GM08714 (cell line): ENCODE measurements at regions not wholly inside any gene's neighbourhood (a gene's known extent, or its start where the extent isn't known, plus 50 kb on each side); places are given as distances from the start of the nearest gene placed in this dataset.

ENCODE experiments used
- H3K4me3 ChIP-seq: fragments of 200-500 bp; sonication (Bioruptor generic); 2 replicates; pipeline ENCODE4 v1.5.1; 2014; ENCODE audit warnings: mild to moderate bottlenecking, low read length, inconsistent platforms
- ZNF274 ChIP-seq: IDR thresholded peaks from 2 replicates; pipeline ENCODE4 v1.6.1; 2012; ENCODE audit warnings: mild to moderate bottlenecking, low read depth, low read length

- no peak for TF ChIP-seq ZNF274
- H3K4me3 ChIP-seq, result no peak overlapping the region
Observed at GRCh38 chr3:151935446-151935845, 62.0 kb downstream of the SUCNR1 start.

DNA sequence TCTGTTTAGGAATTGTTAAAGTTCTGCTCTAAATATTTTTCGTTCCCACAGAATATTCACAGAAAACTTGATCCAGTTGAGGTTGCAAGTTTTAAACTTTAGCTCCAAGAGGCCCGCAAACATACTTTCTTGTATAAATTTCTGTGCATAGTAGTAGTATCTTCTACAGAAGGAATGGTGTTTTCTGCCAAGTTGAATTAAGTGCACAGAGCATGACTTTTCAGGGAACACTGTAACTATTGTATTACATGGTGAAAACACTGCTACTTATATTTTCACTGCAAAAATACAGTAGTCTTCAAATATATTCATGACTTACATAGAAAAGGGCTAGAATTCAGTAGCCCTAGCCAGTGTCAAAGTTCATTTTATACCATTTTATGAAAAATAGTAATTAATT, 67.0 kb downstream of the SUCNR1 start:
- TF ChIP-seq ZNF274, result no peak
- no peak overlapping the region for H3K4me3 ChIP-seq

DNA sequence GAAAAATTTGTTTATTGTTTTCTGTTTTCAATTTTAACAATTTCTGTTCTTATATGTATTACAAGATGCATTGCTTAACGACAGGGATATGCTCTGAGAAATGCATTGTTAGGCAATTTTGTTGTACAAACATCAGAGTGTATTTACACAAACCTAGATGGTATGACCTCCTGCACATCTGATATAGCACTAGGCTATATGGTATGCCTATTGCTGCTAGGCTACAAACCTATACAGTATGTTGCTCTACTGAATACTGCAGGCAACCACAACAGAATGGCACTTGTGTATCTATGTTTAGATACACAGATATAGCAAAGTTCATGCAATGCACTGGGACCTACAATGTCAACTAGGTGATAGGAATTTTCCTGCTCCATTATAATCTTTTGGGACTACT, 70.1 kb downstream of the SUCNR1 start:
- TF ChIP-seq ZNF274, result no peak
- no peak overlapping the region for H3K4me3 ChIP-seq

DNA sequence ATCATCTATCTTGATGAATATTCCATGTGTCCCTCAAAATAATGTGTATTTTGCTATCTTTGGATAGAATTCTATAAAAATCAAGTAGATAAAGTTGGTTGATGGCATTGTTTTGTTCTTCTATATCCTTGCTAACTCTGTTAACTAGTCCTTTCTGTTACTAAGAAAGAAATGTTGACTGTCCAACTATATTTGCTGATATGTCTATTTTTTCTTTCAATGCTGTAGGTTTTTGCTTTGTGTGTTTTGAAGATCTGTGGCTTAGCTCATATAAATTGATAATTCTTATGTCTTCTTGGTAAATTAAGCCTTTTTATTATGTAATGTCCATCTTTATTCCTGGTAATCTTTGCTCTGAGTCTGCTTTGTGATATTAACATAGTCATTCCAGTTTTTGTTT, 70.9 kb downstream of the SUCNR1 start:
- H3K4me3 ChIP-seq, result no peak overlapping the region
- no peak for TF ChIP-seq ZNF274

GRCh38 chr3:151946606-151947005, 73.2 kb downstream of the SUCNR1 start:
- no peak overlapping the region for H3K4me3 ChIP-seq
- TF ChIP-seq ZNF274, result no peak

- TF ChIP-seq ZNF274, result no peak
Observed at GRCh38 chr3:151949706-151950105, 76.3 kb downstream of the SUCNR1 start.

GRCh38 chr3:151955356-151955755, 81.9 kb downstream of the SUCNR1 start:
- H3K4me3 ChIP-seq, result no peak overlapping the region
- no peak for TF ChIP-seq ZNF274

More at GRCh38 chr3:151949706-151950105, 76.3 kb downstream of the SUCNR1 start:
- H3K4me3 ChIP-seq, result no peak overlapping the region

DNA sequence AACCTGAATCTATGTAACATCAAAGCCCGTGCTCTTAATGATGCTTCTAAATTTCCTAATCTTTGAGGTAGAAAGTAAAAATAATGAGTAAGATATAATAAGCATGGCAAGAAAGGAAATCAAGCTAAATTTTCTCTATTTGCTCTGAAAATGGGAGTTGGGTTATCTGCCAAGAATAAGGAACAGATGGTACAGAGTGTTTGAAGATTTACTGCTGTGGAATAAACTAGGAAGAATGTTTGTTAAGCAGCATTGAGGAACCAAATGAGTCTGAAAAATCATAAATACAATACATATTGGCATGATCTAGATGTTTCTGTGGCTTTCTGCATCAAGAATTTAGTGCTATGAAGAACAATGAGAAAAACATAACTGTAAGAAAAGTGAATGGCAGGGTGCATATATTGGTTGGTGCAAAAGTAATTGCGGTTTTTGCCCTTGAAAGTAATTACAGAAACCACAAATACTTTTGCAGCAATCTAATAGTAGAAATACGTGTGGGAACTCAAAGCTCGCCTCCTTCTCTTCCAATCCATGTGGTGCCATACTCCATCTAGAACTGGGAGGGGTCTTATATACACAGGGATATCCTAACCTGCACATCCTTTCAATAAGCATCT, 87.6 kb downstream of the SUCNR1 start:
- TF ChIP-seq ZNF274, result no peak
- no peak overlapping the region for H3K4me3 ChIP-seq

DNA sequence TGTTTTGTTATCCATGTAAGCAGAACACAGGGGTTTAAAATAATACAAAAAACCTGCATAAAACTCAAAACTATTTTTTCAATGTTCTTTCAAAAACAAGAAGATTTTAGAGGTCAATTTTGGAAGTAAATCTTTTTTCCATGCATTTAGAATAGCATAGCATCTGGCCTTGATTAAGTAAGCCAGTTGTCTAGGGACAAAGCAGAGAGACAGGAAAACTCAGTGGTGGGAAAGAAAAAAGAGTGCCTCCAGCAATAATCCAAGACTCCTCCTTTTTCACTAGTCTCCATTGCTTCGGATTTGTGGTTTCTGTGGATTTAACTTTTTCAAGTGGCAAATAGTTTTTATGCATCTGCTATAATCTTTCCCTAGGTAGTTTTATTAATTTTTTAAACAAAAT, 88.9 kb downstream of the SUCNR1 start:
- TF ChIP-seq ZNF274, result no peak
- H3K4me3 ChIP-seq, result no peak overlapping the region

- no peak for TF ChIP-seq ZNF274
- no peak overlapping the region for H3K4me3 ChIP-seq
Observed at GRCh38 chr3:151962912-151963311, 89.5 kb downstream of the SUCNR1 start.

DNA sequence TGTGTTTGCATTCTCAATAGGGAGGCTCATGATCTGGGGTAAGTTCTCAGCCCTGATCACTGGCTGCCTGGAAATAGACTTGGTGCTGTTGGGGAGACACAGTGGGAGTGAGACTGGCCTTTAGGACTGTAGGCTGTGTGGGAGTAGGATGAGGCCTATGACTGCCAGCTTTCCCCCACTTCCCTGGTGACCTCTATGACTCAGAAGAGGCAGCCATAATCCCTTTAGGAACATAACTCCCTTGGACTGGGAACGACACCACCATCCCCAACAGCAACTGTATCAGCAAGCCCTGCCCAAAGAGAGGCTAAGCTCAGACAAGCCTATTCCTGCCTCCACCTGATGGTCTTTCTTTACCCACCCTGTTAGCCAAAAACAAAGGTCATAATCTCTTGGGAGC, 91.3 kb downstream of the SUCNR1 start:
- TF ChIP-seq ZNF274, result no peak
- H3K4me3 ChIP-seq, result no peak overlapping the region

DNA sequence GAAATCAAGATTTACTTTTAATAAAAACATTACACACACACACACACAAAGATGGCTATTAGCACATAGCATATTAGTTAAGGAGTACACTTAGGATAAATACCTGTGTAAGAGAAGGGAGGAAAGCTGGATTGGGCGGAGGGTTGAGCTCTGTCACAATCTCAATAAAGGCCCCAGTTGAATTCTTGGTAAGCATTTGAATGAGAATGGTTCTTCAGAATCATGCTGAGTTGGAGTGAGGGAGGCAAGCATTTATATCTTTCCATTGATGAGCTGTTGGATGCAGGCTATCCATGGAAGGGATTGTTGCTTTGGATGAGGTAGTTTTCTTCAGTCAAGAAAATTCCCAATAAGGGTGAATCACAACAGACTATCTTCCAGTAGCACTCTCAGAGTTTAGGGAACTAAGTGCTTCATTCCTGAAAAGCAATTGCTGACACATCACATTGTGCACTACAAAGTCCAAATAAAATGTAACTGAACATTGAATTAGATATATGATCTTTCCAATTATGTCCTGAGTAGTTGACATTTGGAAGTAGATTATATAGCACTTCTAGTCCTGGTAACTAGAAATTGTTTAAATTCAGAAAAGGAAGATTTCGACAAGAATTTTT, 95.7 kb downstream of the SUCNR1 start:
- H3K4me3 ChIP-seq, result no peak overlapping the region
- TF ChIP-seq ZNF274, result no peak

DNA sequence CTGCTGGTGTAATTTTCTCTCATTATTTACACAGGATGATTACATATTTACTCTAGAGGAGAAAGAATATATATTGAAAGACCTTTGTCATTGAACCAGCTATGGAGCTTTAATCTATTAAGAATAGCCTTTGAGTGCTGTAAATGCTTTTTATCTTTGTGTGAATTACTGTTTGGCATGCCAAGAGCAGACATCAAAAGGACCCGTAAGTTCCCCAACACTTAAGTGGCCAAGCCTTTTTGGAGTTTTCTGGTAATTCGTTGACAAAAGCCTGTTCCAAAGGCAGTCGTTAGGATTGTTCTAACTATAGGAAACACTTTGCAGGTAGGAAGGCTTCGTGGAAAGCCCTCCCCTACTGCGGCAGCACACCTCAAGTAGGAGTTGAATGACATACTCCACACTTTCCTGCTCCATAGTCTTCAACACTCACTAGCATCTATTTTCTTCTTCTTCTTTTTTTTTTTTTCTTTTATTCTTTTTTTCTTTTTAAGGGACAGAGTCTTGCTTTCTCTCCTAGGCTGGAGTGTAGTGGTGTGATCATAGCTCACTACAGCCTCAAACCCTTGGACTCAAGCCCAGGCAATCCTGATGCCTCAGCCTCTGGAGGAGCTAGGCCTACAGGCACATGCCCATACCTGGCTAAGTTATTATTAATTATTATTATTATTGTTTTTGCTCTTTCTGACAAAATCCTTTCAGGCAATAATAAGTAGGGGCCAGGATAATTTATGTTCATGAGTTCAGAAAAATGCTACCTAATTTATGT, 98.6 kb downstream of the SUCNR1 start:
- no peak overlapping the region for H3K4me3 ChIP-seq
- no peak for TF ChIP-seq ZNF274

DNA sequence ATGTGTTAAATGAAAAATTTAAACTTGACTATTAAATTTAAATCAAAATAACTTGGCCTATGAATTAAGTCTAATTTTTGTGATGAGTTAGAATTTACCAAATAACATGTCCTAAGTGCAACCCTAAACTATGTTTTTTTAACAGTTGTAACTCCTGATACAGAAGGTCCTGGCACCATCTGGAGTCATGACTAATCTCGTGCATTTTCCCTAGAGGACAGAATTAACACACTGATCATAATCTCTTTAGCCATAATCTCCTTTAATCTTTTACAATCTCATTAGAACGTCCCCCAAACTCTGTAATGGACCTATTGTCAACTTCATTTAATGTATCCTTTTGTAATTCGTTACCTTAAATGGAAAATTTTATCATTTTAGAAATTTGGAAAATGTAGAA, 100.6 kb downstream of the SUCNR1 start:
- no peak overlapping the region for H3K4me3 ChIP-seq
- no peak for TF ChIP-seq ZNF274

DNA sequence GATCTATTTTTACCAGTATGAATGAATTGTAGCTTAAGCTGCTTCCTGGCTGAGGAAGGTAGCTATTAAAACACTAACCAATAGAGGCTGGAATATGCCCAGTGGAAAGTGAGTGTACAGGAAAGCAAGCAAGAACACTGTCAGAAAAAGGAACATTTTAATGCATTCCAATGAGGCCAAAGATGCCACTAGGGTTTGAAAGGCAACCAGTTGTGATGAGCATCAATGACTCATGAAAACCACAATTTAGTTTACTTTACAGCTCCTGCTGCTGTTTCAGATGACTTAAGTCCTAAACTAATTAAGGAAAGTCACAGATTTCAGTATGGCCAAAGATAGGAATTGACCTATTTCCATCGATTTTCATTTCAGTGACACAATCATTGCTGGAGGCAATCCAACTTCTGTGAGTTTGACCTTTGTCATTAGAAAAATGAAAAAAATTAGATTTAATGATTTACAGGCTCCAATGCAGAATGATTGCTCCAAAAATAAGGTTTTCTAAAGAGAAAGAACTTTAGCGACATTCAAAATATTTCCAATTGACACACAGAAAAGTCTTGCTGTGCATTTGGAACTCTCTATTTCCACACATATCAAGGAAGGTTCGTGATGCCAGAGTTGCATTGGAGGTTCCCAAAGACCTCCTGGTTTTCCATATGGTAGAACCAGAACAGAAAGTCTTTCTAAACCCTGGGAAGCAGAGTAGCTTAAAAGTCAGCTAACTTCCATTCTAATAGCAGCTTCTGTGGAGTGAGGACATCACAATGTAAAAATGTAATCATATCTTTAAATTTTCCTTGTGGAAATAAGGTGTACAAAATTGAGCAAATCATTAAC, 103.0 kb downstream of the SUCNR1 start:
- TF ChIP-seq ZNF274, result no peak
- no peak overlapping the region for H3K4me3 ChIP-seq
